Ramos (cell line): ENCODE measurements at regions not wholly inside any gene's neighbourhood (a gene's known extent, or its start where the extent isn't known, plus 50 kb on each side); places are given as distances from the start of the nearest gene placed in this dataset.

Experiments
- in situ Hi-C: fragments of 300-500 bp; cut with MboI; formaldehyde crosslinking; loops from one replicate; pipeline ENCODE4 v1.14.3; 2022; ENCODE audit warnings: low sequenced_read_pairs; ENCODE audit not compliant: unreplicated experiment

- in situ Hi-C loops = no loop called here
Measured at GRCh38 chr9:120294003-120294402, 286.0 kb downstream of the CDK5RAP2 start.

GRCh38 chr9:120292606-120293005 lies 287.4 kb downstream of the CDK5RAP2 start:
- in situ Hi-C loops = no loop called here

GRCh38 chr9:120291050-120291449 lies 288.9 kb downstream of the CDK5RAP2 start:
- in situ Hi-C loops = no loop called here

- in situ Hi-C loops = no loop called here
Measured at GRCh38 chr9:120289990-120290975, 289.7 kb downstream of the CDK5RAP2 start.

- in situ Hi-C loops = no loop called here
Measured at GRCh38 chr9:120289098-120289497, 290.9 kb downstream of the CDK5RAP2 start.

- in situ Hi-C loops = no loop called here
Measured at GRCh38 chr9:120286530-120286929, 293.4 kb downstream of the CDK5RAP2 start.

GRCh38 chr9:120284821-120285220 lies 295.1 kb downstream of the CDK5RAP2 start:
- in situ Hi-C loops = no loop called here

- in situ Hi-C loops = no loop called here
Measured at GRCh38 chr9:120281665-120282064, 298.3 kb downstream of the CDK5RAP2 start.

GRCh38 chr9:120267929-120268328 lies 312.0 kb downstream of the CDK5RAP2 start:
- in situ Hi-C loops = no loop called here

- in situ Hi-C loops = no loop called here
Measured at GRCh38 chr9:120265791-120266190, 314.2 kb downstream of the CDK5RAP2 start.

- in situ Hi-C loops = no loop called here
Measured at GRCh38 chr9:120264528-120264927, 315.4 kb downstream of the CDK5RAP2 start.

- in situ Hi-C loops = no loop called here
Measured at GRCh38 chr9:120263836-120264235, 316.1 kb downstream of the CDK5RAP2 start.

- in situ Hi-C loops = no loop called here
Measured at GRCh38 chr9:120261419-120261818, 318.5 kb downstream of the CDK5RAP2 start.

- in situ Hi-C loops = no loop called here
Measured at GRCh38 chr9:120259100-120259499, 320.9 kb downstream of the CDK5RAP2 start.

GRCh38 chr9:120258096-120258495 lies 321.9 kb downstream of the CDK5RAP2 start:
- in situ Hi-C loops = no loop called here

GRCh38 chr9:120257483-120257882 lies 322.5 kb downstream of the CDK5RAP2 start:
- in situ Hi-C loops = no loop called here

- in situ Hi-C loops = no loop called here
Measured at GRCh38 chr9:120256146-120256545, 323.8 kb downstream of the CDK5RAP2 start.

GRCh38 chr9:120252248-120252647 lies 327.7 kb downstream of the CDK5RAP2 start:
- in situ Hi-C loops = no loop called here

- in situ Hi-C loops = no loop called here
Measured at GRCh38 chr9:120242116-120242811, 337.7 kb downstream of the CDK5RAP2 start.

- in situ Hi-C loops = no loop called here
Measured at GRCh38 chr9:120236596-120236995, 343.4 kb downstream of the CDK5RAP2 start.

- in situ Hi-C loops = no loop called here
Measured at GRCh38 chr9:120235081-120235480, 344.9 kb downstream of the CDK5RAP2 start.
